ENCODE measurements at regions not wholly inside any gene's neighbourhood (a gene's known extent, or its start where the extent isn't known, plus 50 kb on each side); places are given as distances from the start of the nearest gene placed in this dataset.

DNA sequence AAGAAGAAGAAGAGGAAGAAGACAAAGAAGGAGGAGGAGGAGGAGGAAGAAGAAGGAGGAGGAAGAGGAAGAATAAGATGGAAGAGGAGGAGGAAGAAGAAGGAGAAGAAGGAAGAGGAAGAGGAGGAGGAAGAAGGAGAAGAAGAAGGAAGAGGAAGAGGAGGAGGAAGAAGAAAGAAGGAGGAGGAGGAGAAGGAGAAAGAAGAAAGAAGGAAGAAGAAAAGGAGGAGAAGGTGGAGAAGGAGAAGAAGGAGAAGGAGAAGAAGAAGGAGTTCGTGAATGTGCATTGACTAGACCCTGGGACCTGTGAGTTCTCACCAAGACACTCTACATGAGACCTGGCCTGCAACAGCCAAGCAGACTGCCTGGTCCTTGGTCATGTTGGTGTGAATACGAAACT is 131.7 kb upstream of the ERRFI1 start:
- WGBS, 2 experiments (ENCODE audit: extremely low coverage in 2 of 2, insufficient read length in 1 of 2), result 100% methylated on average over 1 of the region's 2 CpGs; no CpG with 5 or more reads in 1 of the 2 experiments
- ChIA-PET CTCF (no interaction called here), POLR2A (ENCODE audit: unreplicated experiment) (no interaction called here)
- Histone ChIP-seq H2BK5ac (ENCODE audit: low read depth, low read length, poor library complexity, severe bottlenecking) (no peak overlapping the region), H2BK120ac (ENCODE audit: low read depth, low read length) (no peak overlapping the region), H3K4me2 (ENCODE audit: low read depth, low read length) (no peak overlapping the region), H3K27me3 (ENCODE audit: control insufficient read depth, insufficient read depth, low read length) (no peaks in the 10 kb centered on the region), H4K91ac (ENCODE audit: insufficient read depth, low read depth, low read length) (no peak overlapping the region), H2BK15ac (ENCODE audit: low read depth, low read length) (no peak overlapping the region; the same call in 2 of the 3 replicates), H4K20me1 (ENCODE audit: insufficient read depth, low read length) (no peaks in the 10 kb centered on the region), H3K9me1 (ENCODE audit: insufficient read depth, low read length) (peaks cover 6% of the 10 kb centered on the region; the same call in 1 of the 2 replicates), H3K27ac (ENCODE audit: insufficient read depth, low read length) (no peak overlapping the region), H3K36me3 (ENCODE audit: control insufficient read depth, insufficient read depth, low read length) (no peaks in the 10 kb centered on the region), H3K9ac (ENCODE audit: low read depth, low read length) (no peak overlapping the region), H3K56ac (ENCODE audit: extremely low read depth, insufficient read depth, low read length) (no peak overlapping the region), H4K5ac (ENCODE audit: low read depth, low read length) (no peak overlapping the region), H3K23ac (ENCODE audit: low read depth, low read length) (no peak overlapping the region), H2AK5ac (ENCODE audit: low read depth, low read length) (no peak overlapping the region), H3K14ac (replicated peaks; ENCODE audit: low read depth, low read length) (no peak overlapping the region), H3K4ac (ENCODE audit: low read depth, low read length) (no peak overlapping the region), H2BK20ac (ENCODE audit: low read depth, low read length) (no peak overlapping the region), H3K79me1 (ENCODE audit: low read depth in 1 of 2, low read length in 2 of 2) (no peaks in the 10 kb centered on the region), H3K18ac (ENCODE audit: low read depth, low read length) (no peak overlapping the region), H4K8ac (ENCODE audit: low read depth in 2 of 2, low read length in 2 of 2) (no peak overlapping the region), H3K9me3 (ENCODE audit: control insufficient read depth, insufficient read depth, low read length) (no peaks in the 10 kb centered on the region; the same call in 1 of the 2 replicates), H2AFZ (replicated peaks; ENCODE audit: low read length, poor library complexity) (no peak overlapping the region), H2AK9ac (replicated peaks; ENCODE audit: low read depth, low read length, poor library complexity) (no peak overlapping the region), H3K4me3 (ENCODE audit: insufficient read depth, low read depth, low read length) (no peak overlapping the region), H3K4me1 (ENCODE audit: control insufficient read depth, insufficient read depth, low read length) (peaks cover 3% of the 10 kb centered on the region)
- DNase-seq, result no peak
- dilution Hi-C loops (cut with HindIII; ENCODE audit: low sequenced_read_pairs, unreplicated experiment), result no loop called here
- no peak for TF ChIP-seq CHD1 (IDR thresholded peaks at IDR 0.05; ENCODE audit: low read depth, low read length)
- no peak for TF ChIP-seq CEBPB (IDR thresholded peaks at IDR 0.05; ENCODE audit: low read depth, low read length)
- TF ChIP-seq RAD21 (IDR thresholded peaks at IDR 0.05; ENCODE audit: low read length), result no peak
- no peak for TF ChIP-seq RFX5 (IDR thresholded peaks at IDR 0.05; ENCODE audit: low read depth, low read length)
- no peak for TF ChIP-seq MXI1 (IDR thresholded peaks at IDR 0.05; ENCODE audit: borderline replicate concordance, low read depth, low read length)
- no peak for TF ChIP-seq FOS (IDR thresholded peaks at IDR 0.05; ENCODE audit: low read depth, low read length)
- no peak for TF ChIP-seq SMC3 (IDR thresholded peaks at IDR 0.05; ENCODE audit: low read depth, low read length)
- TF ChIP-seq, protein P1, sequence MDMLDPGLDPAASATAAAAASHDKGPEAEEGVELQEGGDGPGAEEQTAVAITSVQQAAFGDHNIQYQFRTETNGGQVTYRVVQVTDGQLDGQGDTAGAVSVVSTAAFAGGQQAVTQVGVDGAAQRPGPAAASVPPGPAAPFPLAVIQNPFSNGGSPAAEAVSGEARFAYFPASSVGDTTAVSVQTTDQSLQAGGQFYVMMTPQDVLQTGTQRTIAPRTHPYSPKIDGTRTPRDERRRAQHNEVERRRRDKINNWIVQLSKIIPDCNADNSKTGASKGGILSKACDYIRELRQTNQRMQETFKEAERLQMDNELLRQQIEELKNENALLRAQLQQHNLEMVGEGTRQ (IDR thresholded peaks at IDR 0.05; ENCODE audit: low read depth, low read length), result no peak
- TF ChIP-seq, protein P2, sequence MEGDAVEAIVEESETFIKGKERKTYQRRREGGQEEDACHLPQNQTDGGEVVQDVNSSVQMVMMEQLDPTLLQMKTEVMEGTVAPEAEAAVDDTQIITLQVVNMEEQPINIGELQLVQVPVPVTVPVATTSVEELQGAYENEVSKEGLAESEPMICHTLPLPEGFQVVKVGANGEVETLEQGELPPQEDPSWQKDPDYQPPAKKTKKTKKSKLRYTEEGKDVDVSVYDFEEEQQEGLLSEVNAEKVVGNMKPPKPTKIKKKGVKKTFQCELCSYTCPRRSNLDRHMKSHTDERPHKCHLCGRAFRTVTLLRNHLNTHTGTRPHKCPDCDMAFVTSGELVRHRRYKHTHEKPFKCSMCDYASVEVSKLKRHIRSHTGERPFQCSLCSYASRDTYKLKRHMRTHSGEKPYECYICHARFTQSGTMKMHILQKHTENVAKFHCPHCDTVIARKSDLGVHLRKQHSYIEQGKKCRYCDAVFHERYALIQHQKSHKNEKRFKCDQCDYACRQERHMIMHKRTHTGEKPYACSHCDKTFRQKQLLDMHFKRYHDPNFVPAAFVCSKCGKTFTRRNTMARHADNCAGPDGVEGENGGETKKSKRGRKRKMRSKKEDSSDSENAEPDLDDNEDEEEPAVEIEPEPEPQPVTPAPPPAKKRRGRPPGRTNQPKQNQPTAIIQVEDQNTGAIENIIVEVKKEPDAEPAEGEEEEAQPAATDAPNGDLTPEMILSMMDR (conservative IDR thresholded peaks at IDR 0.05; ENCODE audit: low read depth, low read length), result no peak
- in situ Hi-C loops (cut with MboI; ENCODE audit: low sequenced_read_pairs), result no loop called here
- ATAC-seq (ENCODE audit: low read depth), result no peak
- intact Hi-C loops (cut with micrococcal nuclease), result no loop called here
- BruUV-seq (replicated peaks), result no TSS peak
